NCI-H345 treated with DMSO at 0.1 percent for 48 hours (cell line): ENCODE measurements at regions not wholly inside any gene's neighbourhood (a gene's known extent, or its start where the extent isn't known, plus 50 kb on each side); places are given as distances from the start of the nearest gene placed in this dataset.
A peak's percentile ranks its signal among the peaks of the same experiment; 100 is the strongest.
"Not testable (repeated sequence)": the region's sequence is repeated elsewhere in the genome, so short reads cannot be mapped to it uniquely, and the experiment has no call there.

Experiments used
- DNase-seq: peaks from one replicate; lab custom pipeline; 2025; ENCODE audit not compliant: unreplicated experiment; lab: John Stamatoyannopoulos, UW

- no peak for DNase-seq
These were observed 159.8 kb upstream of the TSC22D2 start for GRCh38 chr3:150248116-150248887.

- no peak for DNase-seq
These were observed 160.7 kb upstream of the TSC22D2 start for GRCh38 chr3:150247441-150247840.

- DNase-seq, result no peak
These were observed 164.6 kb upstream of the TSC22D2 start for GRCh38 chr3:150243466-150243865.

GRCh38 chr3:150242220-150242936 is 165.7 kb upstream of the TSC22D2 start:
- no peak for DNase-seq

GRCh38 chr3:150240891-150241290 is 167.2 kb upstream of the TSC22D2 start:
- DNase-seq, result no peak

GRCh38 chr3:150239766-150240165 is 168.3 kb upstream of the TSC22D2 start:
- no peak for DNase-seq

- peak; percentile 16 for DNase-seq
These were observed 169.0 kb upstream of the TSC22D2 start for GRCh38 chr3:150238995-150239619.

GRCh38 chr3:150238048-150238802 is 169.9 kb upstream of the TSC22D2 start:
- DNase-seq, result no peak

GRCh38 chr3:150237490-150237889 is 170.6 kb upstream of the TSC22D2 start:
- DNase-seq, result no peak

GRCh38 chr3:150236316-150237082 is 171.6 kb upstream of the TSC22D2 start:
- no peak for DNase-seq

- no peak for DNase-seq
These were observed 172.3 kb upstream of the TSC22D2 start for GRCh38 chr3:150235799-150236198.

GRCh38 chr3:150232992-150233451 is 175.1 kb upstream of the TSC22D2 start:
- DNase-seq, result peak; percentile 78

- DNase-seq, result no peak
These were observed 178.1 kb upstream of the TSC22D2 start for GRCh38 chr3:150230037-150230436.

GRCh38 chr3:150228626-150229025 is 179.5 kb upstream of the TSC22D2 start:
- not testable (repeated sequence) for DNase-seq

GRCh38 chr3:150227839-150228238 is 180.3 kb upstream of the TSC22D2 start:
- no peak for DNase-seq

GRCh38 chr3:150225986-150226385 is 182.1 kb upstream of the TSC22D2 start:
- no peak for DNase-seq

- DNase-seq, result no peak
These were observed 184.5 kb upstream of the TSC22D2 start for GRCh38 chr3:150223558-150223957.

GRCh38 chr3:150222691-150223489 is 185.2 kb upstream of the TSC22D2 start:
- DNase-seq, result no peak

GRCh38 chr3:150221904-150222523 is 186.1 kb upstream of the TSC22D2 start:
- no peak for DNase-seq
